Breast epithelium (tissue), 4 donors: ENCODE measurements at regions not wholly inside any gene's neighbourhood (a gene's known extent, or its start where the extent isn't known, plus 50 kb on each side); places are given as distances from the start of the nearest gene placed in this dataset.

Experiments
- DNase-seq, 2 donors: peaks; one replicate each; pipeline ENCODE4 v3.0.0-alpha.2; 2019; ENCODE audit warnings: low spot score in 2 of 2
- H3K27ac ChIP-seq, 2 donors: fragments of 200-600 bp; sonication (generic) in 1 of 2; one replicate each; pipeline ENCODE4 v1.5.1; 2016 to 2019; ENCODE audit warnings: mild to moderate bottlenecking in 1 of 2
- H3K27me3 ChIP-seq, 2 donors: fragments of 200-600 bp; sonication (generic) in 1 of 2; one replicate each; pipeline versions ENCODE4 v1.5.1 to v1.6.0; 2017 to 2019; ENCODE audit warnings: control low read depth in 1 of 2, mild to moderate bottlenecking in 1 of 2
- H3K36me3 ChIP-seq: fragments of 200-600 bp; one replicate; pipeline ENCODE4 v1.5.1; 2019
- H3K4me1 ChIP-seq, 2 donors: fragments of 200-600 bp; sonication (generic); one replicate each; pipeline ENCODE4 v1.5.1; 2016 to 2019; ENCODE audit warnings: control low read depth in 1 of 2
- H3K4me3 ChIP-seq, 3 donors: fragments of 200-600 bp; sonication (generic); 1 replicate in 2 of 3; 2 replicates in 1 of 3; pipeline ENCODE4 v1.5.1; 2016 to 2019; ENCODE audit warnings: mild to moderate bottlenecking in 3 of 3, moderate library complexity in 2 of 3
- H3K9me3 ChIP-seq, 2 donors: fragments of 200-600 bp; sonication (generic) in 1 of 2; one replicate each; pipeline ENCODE4 v1.5.1; 2016 to 2019; ENCODE audit warnings: control low read depth in 1 of 2
- CTCF ChIP-seq, 3 donors: fragments of 450-650 bp; IDR thresholded peaks; one replicate each; pipeline ENCODE4 v1.5.1; 2016 to 2017; ENCODE audit warnings: antibody characterized with exemption in 3 of 3, mild to moderate bottlenecking in 3 of 3, moderate library complexity in 3 of 3
- POLR2A ChIP-seq: fragments of 450-650 bp; IDR thresholded peaks from one replicate; pipeline ENCODE4 v1.6.1; 2016; ENCODE audit warnings: antibody characterized with exemption, mild to moderate bottlenecking, moderate library complexity
- POLR2AphosphoS5 ChIP-seq, 3 donors: sonication (generic); formaldehyde crosslinking; IDR thresholded peaks; one replicate each; pipeline ENCODE4 v1.6.1; 2017; ENCODE audit warnings: antibody characterized with exemption in 3 of 3
- intact Hi-C: fragments of 100-400 bp; cut with DNase I; formaldehyde crosslinking; loops from one replicate; pipeline ENCODE4 v1.15.1; 2023; ENCODE audit warnings: low total_unique reads

- H3K27me3 ChIP-seq = no peaks in the 10 kb centered on the region
- TF ChIP-seq CTCF (IDR thresholded peaks at IDR 0.05) (no peak), POLR2AphosphoS5 (IDR thresholded peaks at IDR 0.05) (no peak), POLR2A (no peak)
- H3K4me3 ChIP-seq = no peak overlapping the region
- no peak for DNase-seq
- no peak overlapping the region for H3K27ac ChIP-seq
- H3K36me3 ChIP-seq = no peaks in the 10 kb centered on the region
- intact Hi-C loops = no loop called here
- H3K9me3 ChIP-seq = peaks cover 0 to 24% of the 10 kb centered on the region in 2 donors
- H3K4me1 ChIP-seq = no peaks in the 10 kb centered on the region
Measured at GRCh38 chr22:47923011-47923427, 1160.6 kb downstream of the TBC1D22A start.

- H3K36me3 ChIP-seq = no peaks in the 10 kb centered on the region
- H3K4me1 ChIP-seq = no peaks in the 10 kb centered on the region
- H3K27ac ChIP-seq = no peak overlapping the region
- TF ChIP-seq CTCF (IDR thresholded peaks at IDR 0.05) = no peak
- TF ChIP-seq POLR2A = no peak
- no peak for TF ChIP-seq POLR2AphosphoS5 (IDR thresholded peaks at IDR 0.05)
- no peaks in the 10 kb centered on the region for H3K27me3 ChIP-seq
- H3K4me3 ChIP-seq = no peak overlapping the region
- DNase-seq = no peak
- intact Hi-C loops = no loop called here
- peaks cover 0 to 24% of the 10 kb centered on the region in 2 donors for H3K9me3 ChIP-seq
Measured at GRCh38 chr22:47921906-47922305, 1159.5 kb downstream of the TBC1D22A start.

GRCh38 chr22:47920380-47920959, 1158.0 kb downstream of the TBC1D22A start:
- H3K36me3 ChIP-seq = no peaks in the 10 kb centered on the region
- intact Hi-C loops = no loop called here

GRCh38 chr22:47919893-47920292, 1157.4 kb downstream of the TBC1D22A start:
- intact Hi-C loops = no loop called here

More at GRCh38 chr22:47920380-47920959, 1158.0 kb downstream of the TBC1D22A start:
- H3K4me3 ChIP-seq = no peak overlapping the region
- H3K9me3 ChIP-seq = peaks cover 0 to 24% of the 10 kb centered on the region in 2 donors
- no peaks in the 10 kb centered on the region for H3K27me3 ChIP-seq
- H3K27ac ChIP-seq = no peak overlapping the region
- DNase-seq = no peak
- no peak for TF ChIP-seq POLR2A
- TF ChIP-seq POLR2AphosphoS5 (IDR thresholded peaks at IDR 0.05) = no peak
- TF ChIP-seq CTCF (IDR thresholded peaks at IDR 0.05) = no peak
- no peaks in the 10 kb centered on the region for H3K4me1 ChIP-seq

More at GRCh38 chr22:47919893-47920292, 1157.4 kb downstream of the TBC1D22A start:
- no peak for DNase-seq
- Histone ChIP-seq H3K9me3 (peaks cover 0 to 21% of the 10 kb centered on the region in 2 donors), H3K36me3 (no peaks in the 10 kb centered on the region), H3K27ac (no peak overlapping the region), H3K4me3 (no peak overlapping the region), H3K27me3 (no peaks in the 10 kb centered on the region), H3K4me1 (no peaks in the 10 kb centered on the region)
- TF ChIP-seq POLR2AphosphoS5 (IDR thresholded peaks at IDR 0.05) (no peak), CTCF (IDR thresholded peaks at IDR 0.05) (no peak), POLR2A (no peak)
